ENCODE measurements at regions not wholly inside any gene's neighbourhood (a gene's known extent, or its start where the extent isn't known, plus 50 kb on each side); places are given as distances from the start of the nearest gene placed in this dataset.

DNA sequence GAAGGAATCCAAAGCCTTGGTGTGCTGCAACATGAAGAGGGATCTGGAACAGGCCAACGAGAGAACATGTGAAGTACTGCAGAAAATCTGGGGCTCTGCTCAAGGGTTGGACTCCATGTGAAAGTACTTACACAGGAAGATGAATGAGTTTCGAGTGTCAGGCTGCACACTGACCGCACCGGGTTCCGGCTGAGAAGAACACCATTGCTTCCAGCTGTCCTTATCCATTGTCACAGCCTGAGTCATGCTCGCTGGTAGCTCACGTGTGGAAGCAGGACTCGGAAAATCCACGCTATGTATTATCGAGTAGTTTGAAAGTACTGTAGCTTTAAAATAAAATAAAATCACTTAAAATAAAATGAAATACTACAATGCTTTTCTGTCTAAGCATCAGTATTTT is 50.4 kb upstream of the TBL1X start:
- no peak for TF ChIP-seq EZH2 (IDR thresholded peaks at IDR 0.05; ENCODE audit: borderline replicate concordance, low read length)
- TF ChIP-seq, protein P1, sequence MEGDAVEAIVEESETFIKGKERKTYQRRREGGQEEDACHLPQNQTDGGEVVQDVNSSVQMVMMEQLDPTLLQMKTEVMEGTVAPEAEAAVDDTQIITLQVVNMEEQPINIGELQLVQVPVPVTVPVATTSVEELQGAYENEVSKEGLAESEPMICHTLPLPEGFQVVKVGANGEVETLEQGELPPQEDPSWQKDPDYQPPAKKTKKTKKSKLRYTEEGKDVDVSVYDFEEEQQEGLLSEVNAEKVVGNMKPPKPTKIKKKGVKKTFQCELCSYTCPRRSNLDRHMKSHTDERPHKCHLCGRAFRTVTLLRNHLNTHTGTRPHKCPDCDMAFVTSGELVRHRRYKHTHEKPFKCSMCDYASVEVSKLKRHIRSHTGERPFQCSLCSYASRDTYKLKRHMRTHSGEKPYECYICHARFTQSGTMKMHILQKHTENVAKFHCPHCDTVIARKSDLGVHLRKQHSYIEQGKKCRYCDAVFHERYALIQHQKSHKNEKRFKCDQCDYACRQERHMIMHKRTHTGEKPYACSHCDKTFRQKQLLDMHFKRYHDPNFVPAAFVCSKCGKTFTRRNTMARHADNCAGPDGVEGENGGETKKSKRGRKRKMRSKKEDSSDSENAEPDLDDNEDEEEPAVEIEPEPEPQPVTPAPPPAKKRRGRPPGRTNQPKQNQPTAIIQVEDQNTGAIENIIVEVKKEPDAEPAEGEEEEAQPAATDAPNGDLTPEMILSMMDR (IDR thresholded peaks at IDR 0.05; ENCODE audit: low read length): no peak
- no peaks in the 10 kb centered on the region for H3K79me2 ChIP-seq (ENCODE audit: insufficient read depth, low read length)
- no peaks in the 10 kb centered on the region for H3K4me1 ChIP-seq (ENCODE audit: insufficient read depth, low read length, severe bottlenecking)
- H4K20me1 ChIP-seq (ENCODE audit: insufficient read depth, low read length): no peaks in the 10 kb centered on the region
- H3K4me2 ChIP-seq (ENCODE audit: low read length): no peak overlapping the region
- no peak overlapping the region for H3K4me3 ChIP-seq (ENCODE audit: low read depth, low read length, poor library complexity, severe bottlenecking)
- H3K9me2 ChIP-seq (ENCODE audit: low read depth, low read length): no peaks in the 10 kb centered on the region
- H3K9me3 ChIP-seq (ENCODE audit: low read length): no peaks in the 10 kb centered on the region
- H3K27me3 ChIP-seq (ENCODE audit: insufficient read depth, low read length): no peaks in the 10 kb centered on the region
- H3F3A ChIP-seq (ENCODE audit: insufficient read depth, low read length): no peaks in the 10 kb centered on the region
- H2AFZ ChIP-seq (ENCODE audit: low read length): no peak overlapping the region
- H3K9ac ChIP-seq (ENCODE audit: low read length): no peak overlapping the region
- H3K27ac ChIP-seq (ENCODE audit: low read depth, low read length, poor library complexity, severe bottlenecking): no peak overlapping the region
- no peaks in the 10 kb centered on the region for H3K36me3 ChIP-seq (ENCODE audit: insufficient read depth, low read length)

Data from OCI-LY1 (cell line).